Activated T-cell treated with anti-CD3 and anti-CD28 coated beads, Interleukin-2, amount 50 U/mL, for 72 hours (primary cell): ENCODE measurements at regions not wholly inside any gene's neighbourhood (a gene's known extent, or its start where the extent isn't known, plus 50 kb on each side); places are given as distances from the start of the nearest gene placed in this dataset.
"Not testable (repeated sequence)": the region's sequence is repeated elsewhere in the genome, so short reads cannot be mapped to it uniquely, and the experiment has no call there.

Experiments used
- ATAC-seq, 2 donors: fragments of 150-1000 bp; cut with Tn5 transposase; replicated peaks in 1 of 2; 2 replicates each; pipeline ENCODE4 v1.10.0; 2021; ENCODE audit warnings: moderate library complexity in 2 of 2, mild to moderate bottlenecking in 1 of 2
- DNase-seq, 2 donors: peaks; one replicate each; pipeline ENCODE4 v3.0.0; 2021 to 2022; ENCODE audit warnings: mixed read lengths in 1 of 2
- H3K27ac Mint-ChIP-seq: one replicate; pipeline ENCODE4 v1.8.0; 2022; ENCODE audit warnings: mild to moderate bottlenecking, moderate library complexity, mixed read lengths
- H3K27me3 Mint-ChIP-seq: one replicate; pipeline ENCODE4 v1.8.0; 2022; ENCODE audit warnings: low read depth, mixed read lengths
- H3K36me3 Mint-ChIP-seq, 2 donors: one replicate each; pipeline ENCODE4 v1.8.0; 2022; ENCODE audit warnings: mixed read lengths in 2 of 2, mild to moderate bottlenecking in 1 of 2; ENCODE audit not compliant: insufficient read depth in 2 of 2
- H3K4me1 Mint-ChIP-seq: one replicate; pipeline ENCODE4 v1.8.0; 2022; ENCODE audit warnings: low read depth, mixed read lengths
- H3K4me3 Mint-ChIP-seq, 2 donors: one replicate each; pipeline ENCODE4 v1.8.0; 2022; ENCODE audit warnings: mild to moderate bottlenecking in 2 of 2, mixed read lengths in 2 of 2, moderate library complexity in 2 of 2
- H3K9me3 Mint-ChIP-seq, 2 donors: one replicate each; pipeline ENCODE4 v1.8.0; 2022; ENCODE audit warnings: mixed read lengths in 2 of 2

DNA sequence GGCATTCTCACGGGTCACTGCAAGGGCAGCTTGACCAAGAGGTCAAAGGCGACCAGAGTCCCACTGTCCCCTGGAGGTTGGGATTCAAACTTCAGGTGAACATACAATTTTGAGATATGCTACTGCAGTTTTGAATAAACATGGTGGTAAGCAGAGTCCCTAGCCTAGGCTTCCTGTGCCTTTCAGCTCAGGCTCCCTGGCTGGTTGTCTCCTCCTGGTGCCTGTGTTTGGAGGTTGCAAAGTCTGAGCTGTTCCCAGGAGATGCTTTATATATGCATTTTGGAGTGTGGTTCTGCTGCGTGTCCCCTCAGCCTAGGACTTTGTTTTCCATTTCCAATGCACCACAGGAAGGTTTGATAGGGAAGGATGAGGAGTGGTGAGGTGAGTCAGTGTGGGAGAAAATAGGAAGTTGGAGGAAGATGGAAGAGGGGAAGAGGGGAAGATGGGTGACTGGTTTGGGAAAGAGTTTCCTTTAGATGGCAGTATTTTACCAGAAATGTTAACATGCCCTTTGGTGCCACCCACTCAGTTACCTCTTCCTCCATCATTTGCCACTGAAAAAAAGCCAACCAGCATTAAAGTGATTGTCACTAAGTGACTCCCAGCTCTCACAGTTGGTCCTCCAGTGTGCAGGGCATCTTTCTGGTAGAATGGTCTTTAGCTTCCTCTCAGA is 211.7 kb upstream of the AGTR2 start:
- Mint-ChIP-seq H3K27ac (no peak overlapping the region), H3K4me3 (no peak overlapping the region), H3K4me1 (no peaks in the 10 kb centered on the region), H3K36me3 (no peaks in the 10 kb centered on the region), H3K27me3 (peaks cover 42% of the 10 kb centered on the region), H3K9me3 (peaks cover 0 to 2% of the 10 kb centered on the region in 2 donors)
- ATAC-seq (no peak), DNase-seq (no peak)

GRCh38 chrX:115960440-115961084 is 210.0 kb upstream of the AGTR2 start:
- ATAC-seq (no peak), DNase-seq (no peak)
- Mint-ChIP-seq H3K4me1 (no peaks in the 10 kb centered on the region), H3K27ac (no peak overlapping the region), H3K27me3 (peaks cover 56% of the 10 kb centered on the region), H3K9me3 (peaks cover 0 to 3% of the 10 kb centered on the region in 2 donors), H3K36me3 (no peaks in the 10 kb centered on the region), H3K4me3 (no peak overlapping the region)

GRCh38 chrX:115966920-115967319 is 203.6 kb upstream of the AGTR2 start:
- no peak for ATAC-seq
- Mint-ChIP-seq H3K9me3 (peaks cover 0 to 3% of the 10 kb centered on the region in 2 donors), H3K27me3 (peaks cover 71% of the 10 kb centered on the region), H3K4me3 (no peak overlapping the region), H3K27ac (no peak overlapping the region), H3K36me3 (no peaks in the 10 kb centered on the region), H3K4me1 (no peaks in the 10 kb centered on the region)
- no peak for DNase-seq

GRCh38 chrX:115968436-115969252 is 201.9 kb upstream of the AGTR2 start:
- Mint-ChIP-seq H3K9me3 (peaks cover 0 to 1% of the 10 kb centered on the region in 2 donors), H3K27ac (no peak overlapping the region), H3K4me3 (peak overlapping the region in 1 of 2 donors; percentile 50), H3K36me3 (no peaks in the 10 kb centered on the region), H3K27me3 (peaks cover 60% of the 10 kb centered on the region), H3K4me1 (no peaks in the 10 kb centered on the region)
- ATAC-seq (no peak), DNase-seq (no peak)

DNA sequence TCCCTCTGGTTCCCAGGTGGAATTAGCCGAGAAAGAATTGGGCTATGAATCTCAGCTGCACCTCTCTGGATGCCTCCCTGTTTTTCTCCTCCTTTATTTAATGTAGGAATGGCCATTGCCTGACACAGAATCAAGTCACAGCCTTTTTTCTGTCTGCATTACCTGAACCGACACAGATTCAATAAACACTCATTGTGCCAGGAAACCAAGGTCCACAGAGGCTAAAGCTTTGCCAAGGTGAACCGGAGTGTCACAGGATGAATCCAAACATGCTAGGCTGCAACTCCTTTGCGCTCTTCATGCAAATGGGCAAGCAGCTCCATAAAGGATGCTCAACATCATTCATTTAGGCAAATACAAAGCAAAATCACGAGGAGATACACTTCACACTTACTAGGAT is 199.8 kb upstream of the AGTR2 start:
- Mint-ChIP-seq H3K4me3 (no peak overlapping the region), H3K36me3 (no peaks in the 10 kb centered on the region), H3K27ac (no peak overlapping the region), H3K9me3 (peaks cover 2 to 5% of the 10 kb centered on the region in 2 donors), H3K4me1 (no peaks in the 10 kb centered on the region), H3K27me3 (peaks cover 45% of the 10 kb centered on the region)
- DNase-seq (no peak), ATAC-seq (no peak)

DNA sequence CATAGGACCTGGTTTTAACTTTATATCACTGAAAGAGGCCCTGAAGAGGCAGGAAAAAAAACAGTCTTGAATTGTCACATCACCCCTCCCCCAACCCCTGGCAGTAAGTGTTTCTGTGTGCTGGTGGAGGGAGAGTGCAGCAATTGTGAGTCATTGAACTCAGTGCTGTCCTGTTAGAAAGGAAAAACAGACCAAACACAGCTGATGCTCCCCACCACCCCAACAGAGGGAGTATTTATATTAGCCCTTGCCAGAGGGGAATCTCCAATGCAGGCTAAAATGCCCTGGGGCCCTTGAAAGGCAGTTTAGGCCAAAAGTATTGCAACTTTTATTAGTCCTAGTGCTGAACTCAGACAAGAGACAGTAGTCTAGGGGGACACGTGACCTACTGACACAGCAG is 197.8 kb upstream of the AGTR2 start:
- Mint-ChIP-seq H3K9me3 (peaks cover 4 to 5% of the 10 kb centered on the region in 2 donors), H3K27ac (no peak overlapping the region)
- no peak for ATAC-seq

GRCh38 chrX:115978068-115978467 is 192.5 kb upstream of the AGTR2 start:
- H3K9me3 Mint-ChIP-seq: peaks cover 4 to 5% of the 10 kb centered on the region in 2 donors
- DNase-seq (no peak), ATAC-seq (no peak)
- peaks cover 18% of the 10 kb centered on the region for H3K27me3 Mint-ChIP-seq
- H3K4me3 Mint-ChIP-seq: no peak overlapping the region
- no peak overlapping the region for H3K27ac Mint-ChIP-seq
- H3K36me3 Mint-ChIP-seq: no peaks in the 10 kb centered on the region
- H3K4me1 Mint-ChIP-seq: no peaks in the 10 kb centered on the region

More for the DNA sequence above, 197.8 kb upstream of the AGTR2 start:
- Mint-ChIP-seq H3K27me3 (peaks cover 38% of the 10 kb centered on the region), H3K4me1 (no peaks in the 10 kb centered on the region), H3K4me3 (no peak overlapping the region), H3K36me3 (no peaks in the 10 kb centered on the region)
- no peak for DNase-seq

DNA sequence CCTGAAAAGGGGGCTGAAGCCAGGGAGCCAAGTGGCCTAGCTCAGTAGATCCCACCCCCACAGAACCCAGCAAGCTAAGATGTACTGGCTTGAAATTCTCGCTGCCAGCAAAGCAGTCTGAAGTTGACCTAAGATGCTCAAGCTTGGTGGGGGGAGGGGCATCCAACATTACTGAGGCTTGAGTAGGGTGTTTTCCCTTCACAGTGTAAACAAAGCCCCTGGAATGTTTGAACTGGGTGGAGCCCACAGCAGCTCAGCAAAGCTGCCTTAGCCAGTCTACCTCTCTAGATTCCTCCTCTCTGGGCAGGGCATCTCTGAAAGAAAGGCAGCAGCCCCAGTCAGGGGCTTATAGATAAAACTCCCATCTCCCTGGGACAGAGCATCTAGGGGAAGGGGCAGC is 187.4 kb upstream of the AGTR2 start:
- not testable (repeated sequence) for H3K36me3 Mint-ChIP-seq, H3K9me3 Mint-ChIP-seq, DNase-seq, H3K27ac Mint-ChIP-seq, H3K4me1 Mint-ChIP-seq, ATAC-seq, H3K4me3 Mint-ChIP-seq
- peaks cover 32% of the 10 kb centered on the region for H3K27me3 Mint-ChIP-seq

DNA sequence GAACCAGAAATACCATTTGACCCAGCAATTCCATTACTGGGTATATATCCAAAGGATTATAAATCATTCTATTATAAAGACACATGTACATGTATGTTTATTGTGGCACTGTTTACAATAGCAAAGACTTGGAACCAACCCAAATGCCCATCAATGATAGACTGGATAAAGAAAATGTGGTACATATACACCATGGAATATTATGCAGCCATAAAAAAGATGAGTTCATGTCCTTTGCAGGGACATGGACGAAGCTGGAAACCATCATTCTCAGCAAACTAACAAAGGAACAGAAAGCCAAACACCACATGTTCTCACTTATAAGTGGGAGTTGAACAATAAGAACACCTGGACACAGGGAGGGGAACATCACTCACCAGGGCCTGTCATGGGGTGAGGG is 183.1 kb upstream of the AGTR2 start:
- H3K36me3 Mint-ChIP-seq, H3K4me1 Mint-ChIP-seq, ATAC-seq, H3K9me3 Mint-ChIP-seq, H3K4me3 Mint-ChIP-seq, H3K27ac Mint-ChIP-seq, DNase-seq: not testable (repeated sequence)
- H3K27me3 Mint-ChIP-seq: peaks cover 30% of the 10 kb centered on the region

DNA sequence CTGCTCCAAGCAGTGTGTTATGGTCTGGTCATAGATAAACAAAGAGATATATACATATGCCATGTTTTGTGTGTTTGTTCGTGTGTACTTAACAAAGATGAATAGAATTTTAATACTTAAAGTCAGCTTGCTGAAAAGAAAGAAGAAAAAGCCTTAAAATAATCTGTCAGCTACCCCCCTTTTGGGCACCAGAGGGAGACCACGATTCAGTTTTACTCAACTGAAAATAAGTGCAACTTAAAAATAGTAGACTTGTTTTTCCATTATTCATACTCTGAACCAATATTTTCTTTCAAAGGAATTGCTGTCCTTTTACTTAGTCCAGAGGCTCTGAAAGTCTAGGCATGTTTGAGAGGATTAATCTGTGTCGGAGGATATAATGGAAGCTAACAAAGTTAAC is 181.7 kb upstream of the AGTR2 start:
- ATAC-seq (no peak), DNase-seq (no peak)
- Mint-ChIP-seq H3K4me1 (no peaks in the 10 kb centered on the region), H3K9me3 (peaks cover 0 to 2% of the 10 kb centered on the region in 2 donors), H3K27me3 (peaks cover 30% of the 10 kb centered on the region), H3K27ac (no peak overlapping the region), H3K4me3 (no peak overlapping the region), H3K36me3 (no peaks in the 10 kb centered on the region)

- Mint-ChIP-seq H3K4me1 (no peaks in the 10 kb centered on the region), H3K9me3 (no peaks in the 10 kb centered on the region), H3K27ac (no peak overlapping the region), H3K4me3 (no peak overlapping the region), H3K36me3 (no peaks in the 10 kb centered on the region), H3K27me3 (peaks cover 21% of the 10 kb centered on the region)
- ATAC-seq (no peak), DNase-seq (no peak)
Measured at GRCh38 chrX:115989686-115990085, 180.9 kb upstream of the AGTR2 start.

- ATAC-seq (no peak), DNase-seq (no peak)
- H3K27me3 Mint-ChIP-seq: peaks cover 25% of the 10 kb centered on the region
- peaks cover 3 to 4% of the 10 kb centered on the region in 2 donors for H3K36me3 Mint-ChIP-seq
- H3K27ac Mint-ChIP-seq: no peak overlapping the region
- no peaks in the 10 kb centered on the region for H3K4me1 Mint-ChIP-seq
- no peak overlapping the region for H3K4me3 Mint-ChIP-seq
- H3K9me3 Mint-ChIP-seq: peaks cover 7 to 8% of the 10 kb centered on the region in 2 donors
Measured at GRCh38 chrX:116009346-116009745, 161.2 kb upstream of the AGTR2 start.
